HG02852 (cell line): ENCODE measurements at regions not wholly inside any gene's neighbourhood (a gene's known extent, or its start where the extent isn't known, plus 50 kb on each side); places are given as distances from the start of the nearest gene placed in this dataset.
"Not testable (repeated sequence)": the region's sequence is repeated elsewhere in the genome, so short reads cannot be mapped to it uniquely, and the experiment has no call there.

Source experiments
- ATAC-seq: cut with Tn5 transposase; IDR thresholded peaks from one replicate; pipeline ENCODE4 v1.9.1; 2021; ENCODE audit warnings: mild to moderate bottlenecking, moderate library complexity; ENCODE audit not compliant: unreplicated experiment

GRCh38 chr13:55155046-55155445, 1985.7 kb upstream of the PRR20A start:
- ATAC-seq, result no peak

GRCh38 chr13:55159765-55160164, 1981.0 kb upstream of the PRR20A start:
- ATAC-seq, result no peak

- ATAC-seq, result no peak
These were observed 1979.9 kb upstream of the PRR20A start for GRCh38 chr13:55160867-55161266.

GRCh38 chr13:55178582-55178981, 1962.1 kb upstream of the PRR20A start:
- ATAC-seq, result not testable (repeated sequence)

GRCh38 chr13:55190996-55191395, 1949.7 kb upstream of the PRR20A start:
- ATAC-seq, result no peak

- no peak for ATAC-seq
These were observed 1941.6 kb upstream of the PRR20A start for GRCh38 chr13:55199134-55199533.

GRCh38 chr13:55214841-55215345, 1925.8 kb upstream of the PRR20A start:
- no peak for ATAC-seq

- ATAC-seq, result no peak
These were observed 1921.2 kb upstream of the PRR20A start for GRCh38 chr13:55219538-55219937.

- ATAC-seq, result no peak
These were observed 1910.7 kb upstream of the PRR20A start for GRCh38 chr13:55229906-55230569.

GRCh38 chr13:55230570-55230908, 1910.2 kb upstream of the PRR20A start:
- no peak for ATAC-seq

- no peak for ATAC-seq
These were observed 1906.4 kb upstream of the PRR20A start for GRCh38 chr13:55234311-55234710.

- ATAC-seq, result no peak
These were observed 1895.6 kb upstream of the PRR20A start for GRCh38 chr13:55245005-55245644.

- no peak for ATAC-seq
These were observed 1885.5 kb upstream of the PRR20A start for GRCh38 chr13:55255236-55255635.

GRCh38 chr13:55263045-55263444, 1877.7 kb upstream of the PRR20A start:
- no peak for ATAC-seq

- no peak for ATAC-seq
These were observed 1874.1 kb upstream of the PRR20A start for GRCh38 chr13:55266644-55267043.

GRCh38 chr13:55298201-55298600, 1842.5 kb upstream of the PRR20A start:
- no peak for ATAC-seq

GRCh38 chr13:55302568-55302967, 1838.2 kb upstream of the PRR20A start:
- ATAC-seq, result no peak

GRCh38 chr13:55307909-55308308, 1832.8 kb upstream of the PRR20A start:
- no peak for ATAC-seq

GRCh38 chr13:55341891-55342290, 1798.8 kb upstream of the PRR20A start:
- ATAC-seq, result no peak

- no peak for ATAC-seq
These were observed 1795.5 kb upstream of the PRR20A start for GRCh38 chr13:55345224-55345623.

- no peak for ATAC-seq
These were observed 1793.2 kb upstream of the PRR20A start for GRCh38 chr13:55347528-55347927.

GRCh38 chr13:55359067-55359466, 1781.7 kb upstream of the PRR20A start:
- ATAC-seq, result no peak

- no peak for ATAC-seq
These were observed 1779.6 kb upstream of the PRR20A start for GRCh38 chr13:55361141-55361540.
